ENCODE measurements at regions not wholly inside any gene's neighbourhood (a gene's known extent, or its start where the extent isn't known, plus 50 kb on each side); places are given as distances from the start of the nearest gene placed in this dataset.

GRCh38 chr3:159159546-159159945 is 357.7 kb downstream of the MFSD1 start:
- Histone ChIP-seq H3K27ac (ENCODE audit: extremely low read depth, low read depth, low read length) (no peak overlapping the region), H3K36me3 (ENCODE audit: control insufficient read depth in 2 of 2, insufficient read depth in 1 of 2, low read length in 2 of 2) (no peaks in the 10 kb centered on the region), H3K9me3 (ENCODE audit: control insufficient read depth, insufficient read depth, low read depth, low read length) (no peaks in the 10 kb centered on the region), H3K4me3 (ENCODE audit: low read depth, low read length) (no peak overlapping the region), H3K4me1 (ENCODE audit: control insufficient read depth, insufficient read depth, low read length) (no peaks in the 10 kb centered on the region)
- CTCF ChIA-PET = interaction anchor here (0.7 kb wide), 1 partner anchor 32 kb away, joined by 4 read pairs; no protein-coding TSS in a partner anchor
- POLR2A ChIA-PET = no interaction called here
- TF ChIP-seq ZNF792 (tag by site-specific recombination; IDR thresholded peaks at IDR 0.05) = no peak

DNA sequence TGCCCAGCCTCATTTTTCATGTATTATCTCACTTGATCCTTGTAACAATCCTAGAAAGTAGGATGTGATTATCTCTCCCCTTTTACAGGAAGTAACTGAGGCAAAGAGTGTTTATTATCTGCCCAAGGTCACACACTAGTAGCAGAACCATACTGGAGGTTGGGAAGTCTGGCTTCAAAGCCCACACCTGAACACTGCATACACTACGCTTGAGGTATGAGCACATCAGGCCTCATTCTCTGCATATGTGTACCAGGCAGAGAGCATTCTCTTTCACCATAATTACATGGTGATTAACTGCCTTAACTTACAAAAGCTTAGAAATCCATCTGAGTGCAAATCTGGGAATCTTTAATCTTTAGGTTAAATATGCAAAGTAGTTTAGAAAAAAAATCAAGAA is 361.8 kb downstream of the MFSD1 start:
- no peaks in the 10 kb centered on the region for H3K36me3 ChIP-seq (ENCODE audit: control insufficient read depth in 2 of 2, insufficient read depth in 1 of 2, low read length in 2 of 2)
- CTCF ChIA-PET = no interaction called here
- TF ChIP-seq KLF1 (tag by site-specific recombination; IDR thresholded peaks at IDR 0.05) (no peak), ZNF169 (tag by site-specific recombination; IDR thresholded peaks at IDR 0.05) (no peak), ZNF660 (tag by site-specific recombination; IDR thresholded peaks at IDR 0.05) (no peak)
- POLR2A ChIA-PET = no interaction called here
- no peaks in the 10 kb centered on the region for H3K4me1 ChIP-seq (ENCODE audit: control insufficient read depth, insufficient read depth, low read length)
- no peaks in the 10 kb centered on the region for H3K9me3 ChIP-seq (ENCODE audit: control insufficient read depth, insufficient read depth, low read depth, low read length)
- no peak overlapping the region for H3K4me3 ChIP-seq (ENCODE audit: low read depth, low read length)
- H3K27ac ChIP-seq (ENCODE audit: extremely low read depth, low read depth, low read length) = no peak overlapping the region

DNA sequence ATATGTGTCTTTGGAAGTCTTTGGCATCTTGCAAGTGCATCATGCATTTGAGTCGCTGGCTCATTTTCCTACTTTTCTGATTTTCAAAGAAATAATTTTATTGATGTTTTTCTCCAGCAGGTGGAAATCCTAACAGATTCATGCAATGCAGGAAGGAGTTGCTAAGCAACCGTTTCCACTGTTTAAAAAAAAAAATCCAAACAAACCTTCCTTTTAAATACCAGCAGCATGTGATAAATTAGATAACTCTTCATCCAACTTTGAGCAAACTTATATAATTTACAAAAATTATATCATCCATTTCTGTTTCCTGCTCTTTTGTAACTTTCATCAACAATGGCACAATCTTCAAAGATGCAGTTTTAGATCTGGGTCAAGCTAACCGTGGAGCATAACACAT is 364.1 kb downstream of the MFSD1 start:
- ChIA-PET CTCF (interaction anchor here (0.6 kb wide), 1 partner anchor 205 kb away, joined by 3 read pairs; no protein-coding TSS in a partner anchor), POLR2A (no interaction called here)
- Histone ChIP-seq H3K9me3 (ENCODE audit: control insufficient read depth, insufficient read depth, low read depth, low read length) (no peaks in the 10 kb centered on the region), H3K4me3 (ENCODE audit: low read depth, low read length) (no peak overlapping the region), H3K4me1 (ENCODE audit: control insufficient read depth, insufficient read depth, low read length) (no peaks in the 10 kb centered on the region), H3K27ac (ENCODE audit: extremely low read depth, low read depth, low read length) (no peak overlapping the region), H3K36me3 (ENCODE audit: control insufficient read depth in 2 of 2, insufficient read depth in 1 of 2, low read length in 2 of 2) (no peaks in the 10 kb centered on the region)
- TF ChIP-seq ZNF658 (tag by site-specific recombination; IDR thresholded peaks at IDR 0.05) (no peak), ZNF473 (tag by site-specific recombination; IDR thresholded peaks at IDR 0.05) (no peak), ZNF629 (tag by site-specific recombination; IDR thresholded peaks at IDR 0.05) (no peak), ZNF561 (tag by site-specific recombination; IDR thresholded peaks at IDR 0.05; ENCODE audit: borderline replicate concordance) (no peak), PRDM1 (tag by site-specific recombination; IDR thresholded peaks at IDR 0.05) (no peak), ZNF48 (tag by site-specific recombination; IDR thresholded peaks at IDR 0.05) (no peak), ZNF311 (tag by site-specific recombination; IDR thresholded peaks at IDR 0.05; ENCODE audit: borderline replicate concordance) (no peak), GLI4 (tag by site-specific recombination; IDR thresholded peaks at IDR 0.05) (no peak), IKZF3 (tag by site-specific recombination; IDR thresholded peaks at IDR 0.05) (no peak)
- TF ChIP-seq, protein P1, sequence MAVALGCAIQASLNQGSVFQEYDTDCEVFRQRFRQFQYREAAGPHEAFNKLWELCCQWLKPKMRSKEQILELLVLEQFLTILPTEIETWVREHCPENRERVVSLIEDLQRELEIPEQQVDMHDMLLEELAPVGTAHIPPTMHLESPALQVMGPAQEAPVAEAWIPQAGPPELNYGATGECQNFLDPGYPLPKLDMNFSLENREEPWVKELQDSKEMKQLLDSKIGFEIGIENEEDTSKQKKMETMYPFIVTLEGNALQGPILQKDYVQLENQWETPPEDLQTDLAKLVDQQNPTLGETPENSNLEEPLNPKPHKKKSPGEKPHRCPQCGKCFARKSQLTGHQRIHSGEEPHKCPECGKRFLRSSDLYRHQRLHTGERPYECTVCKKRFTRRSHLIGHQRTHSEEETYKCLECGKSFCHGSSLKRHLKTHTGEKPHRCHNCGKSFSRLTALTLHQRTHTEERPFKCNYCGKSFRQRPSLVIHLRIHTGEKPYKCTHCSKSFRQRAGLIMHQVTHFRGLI (tag by site-specific recombination; IDR thresholded peaks at IDR 0.05) = no peak

DNA sequence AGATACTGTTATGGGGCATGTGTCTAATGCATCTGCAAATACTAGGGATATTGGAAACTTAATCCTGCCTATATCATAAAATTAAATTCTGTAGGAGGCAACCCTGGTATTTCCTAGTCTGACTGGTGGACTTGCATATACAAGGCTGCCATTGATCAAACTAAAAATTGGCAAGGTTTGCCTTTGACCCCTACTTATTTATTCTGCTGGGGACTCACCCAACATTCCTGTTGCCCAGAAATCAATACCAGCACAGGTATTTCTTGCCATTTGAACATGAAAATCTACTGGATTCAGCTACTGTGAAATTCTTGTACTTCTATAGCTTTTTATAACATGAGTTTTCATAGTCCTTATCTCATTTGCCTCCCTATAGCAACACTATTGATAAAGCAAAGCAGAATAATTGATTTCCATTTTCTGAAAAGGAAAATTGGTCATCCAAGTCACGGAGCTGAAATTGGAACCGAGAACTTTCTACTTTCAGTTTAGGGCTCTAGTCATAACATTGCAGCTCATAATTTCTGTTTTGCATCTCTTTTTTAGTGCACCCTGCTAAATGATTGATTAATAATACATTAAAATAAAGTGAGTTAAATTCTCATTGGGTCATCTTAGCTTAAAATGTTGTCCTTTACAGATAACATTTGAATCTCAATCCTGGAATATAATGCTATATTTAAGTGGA is 365.2 kb downstream of the MFSD1 start:
- Histone ChIP-seq H3K4me3 (ENCODE audit: low read depth, low read length) (no peak overlapping the region), H3K36me3 (ENCODE audit: control insufficient read depth in 2 of 2, insufficient read depth in 1 of 2, low read length in 2 of 2) (no peaks in the 10 kb centered on the region), H3K27ac (ENCODE audit: extremely low read depth, low read depth, low read length) (no peak overlapping the region), H3K4me1 (ENCODE audit: control insufficient read depth, insufficient read depth, low read length) (no peaks in the 10 kb centered on the region), H3K9me3 (ENCODE audit: control insufficient read depth, insufficient read depth, low read depth, low read length) (no peaks in the 10 kb centered on the region)
- ChIA-PET CTCF (no interaction called here), POLR2A (no interaction called here)
- TF ChIP-seq MYNN (tag by site-specific recombination; IDR thresholded peaks at IDR 0.05; ENCODE audit: borderline replicate concordance) (no peak), ZNF394 (tag by site-specific recombination; IDR thresholded peaks at IDR 0.05; ENCODE audit: borderline replicate concordance) (no peak), ZNF132 (tag by site-specific recombination; IDR thresholded peaks at IDR 0.05; ENCODE audit: borderline replicate concordance) (no peak), ZNF16 (tag by site-specific recombination; IDR thresholded peaks at IDR 0.05; ENCODE audit: low read depth) (no peak), ZNF558 (tag by site-specific recombination; IDR thresholded peaks at IDR 0.05) (no peak), ZIC2 (tag by site-specific recombination; IDR thresholded peaks at IDR 0.05) (no peak), ZNF354C (tag by site-specific recombination; IDR thresholded peaks at IDR 0.05; ENCODE audit: borderline replicate concordance, low read depth) (no peak), ZNF645 (tag by site-specific recombination; IDR thresholded peaks at IDR 0.05) (no peak), ZNF629 (tag by site-specific recombination; IDR thresholded peaks at IDR 0.05) (no peak)
- TF ChIP-seq, protein P2, sequence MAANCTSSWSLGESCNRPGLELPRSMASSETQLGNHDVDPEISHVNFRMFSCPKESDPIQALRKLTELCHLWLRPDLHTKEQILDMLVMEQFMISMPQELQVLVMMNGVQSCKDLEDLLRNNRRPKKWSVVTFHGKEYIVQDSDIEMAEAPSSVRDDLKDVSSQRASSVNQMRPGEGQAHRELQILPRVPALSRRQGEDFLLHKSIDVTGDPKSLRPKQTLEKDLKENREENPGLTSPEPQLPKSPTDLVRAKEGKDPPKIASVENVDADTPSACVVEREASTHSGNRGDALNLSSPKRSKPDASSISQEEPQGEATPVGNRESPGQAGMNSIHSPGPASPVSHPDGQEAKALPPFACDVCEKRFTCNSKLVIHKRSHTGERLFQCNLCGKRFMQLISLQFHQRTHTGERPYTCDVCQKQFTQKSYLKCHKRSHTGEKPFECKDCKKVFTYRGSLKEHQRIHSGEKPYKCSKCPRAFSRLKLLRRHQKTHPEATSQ (tag by site-specific recombination; IDR thresholded peaks at IDR 0.05) = no peak
- TF ChIP-seq, protein P3, sequence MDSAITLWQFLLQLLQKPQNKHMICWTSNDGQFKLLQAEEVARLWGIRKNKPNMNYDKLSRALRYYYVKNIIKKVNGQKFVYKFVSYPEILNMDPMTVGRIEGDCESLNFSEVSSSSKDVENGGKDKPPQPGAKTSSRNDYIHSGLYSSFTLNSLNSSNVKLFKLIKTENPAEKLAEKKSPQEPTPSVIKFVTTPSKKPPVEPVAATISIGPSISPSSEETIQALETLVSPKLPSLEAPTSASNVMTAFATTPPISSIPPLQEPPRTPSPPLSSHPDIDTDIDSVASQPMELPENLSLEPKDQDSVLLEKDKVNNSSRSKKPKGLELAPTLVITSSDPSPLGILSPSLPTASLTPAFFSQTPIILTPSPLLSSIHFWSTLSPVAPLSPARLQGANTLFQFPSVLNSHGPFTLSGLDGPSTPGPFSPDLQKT (IDR thresholded peaks at IDR 0.05; ENCODE audit: borderline replicate concordance, low read depth, low read length) = no peak

All from HEK293 (cell line).